H1 (cell line): ENCODE measurements at regions not wholly inside any gene's neighbourhood (a gene's known extent, or its start where the extent isn't known, plus 50 kb on each side); places are given as distances from the start of the nearest gene placed in this dataset.

Source experiments
- CTCF ChIA-PET: fragments of 300-600 bp; sonication (Branson Sonifier 250); formaldehyde crosslinking; loops from one replicate; lab custom pipeline; 2021; ENCODE audit not compliant: partially characterized antibody; lab: Charles Lee
- POLR2A ChIA-PET: fragments of 300-600 bp; sonication (Branson Sonifier 250); formaldehyde crosslinking; loops from one replicate; lab custom pipeline; 2021; ENCODE audit warnings: inconsistent platforms; ENCODE audit not compliant: partially characterized antibody; lab: Charles Lee
- DNase-seq, 2 experiments: peaks; one replicate each; pipeline versions ENCODE4 v3.0.0 to v3.0.0-alpha.2; 2010 to 2022; ENCODE audit warnings: low spot score in 2 of 2, low read depth in 1 of 2, mixed read lengths in 1 of 2
- FAIRE-seq: peaks from 2 replicates; lab custom pipeline; 2011; peaks lifted over from hg19 to GRCh38; lab: Jason Lieb, UNC
- H2AFZ ChIP-seq: 2 replicates; pipeline ENCODE4 v1.8.1; 2012; ENCODE audit warnings: low read length, inconsistent platforms
- H2AK5ac ChIP-seq: 2 replicates; pipeline ENCODE4 v1.6.1; 2013; ENCODE audit warnings: low read depth, low read length
- H2BK120ac ChIP-seq: replicated peaks from 2 replicates; pipeline ENCODE3; 2013; ENCODE audit warnings: low read depth, low read length, inconsistent platforms
- H2BK12ac ChIP-seq: 2 replicates; pipeline ENCODE4 v1.6.1; 2013; ENCODE audit warnings: low read depth, low read length
- H2BK15ac ChIP-seq: 2 replicates; pipeline ENCODE4 v1.6.1; 2013; ENCODE audit warnings: low read length
- H2BK20ac ChIP-seq: 2 replicates; pipeline ENCODE4 v1.6.1; 2013; ENCODE audit warnings: low read length
- H2BK5ac ChIP-seq: 2 replicates; pipeline ENCODE4 v1.6.1; 2013; ENCODE audit warnings: low read depth, low read length
- H3K14ac ChIP-seq: 2 replicates; pipeline ENCODE4 v1.6.1; 2013; ENCODE audit warnings: inconsistent platforms; ENCODE audit not compliant: insufficient read length
- H3K18ac ChIP-seq: 2 replicates; pipeline ENCODE4 v1.6.1; 2013; ENCODE audit warnings: low read length; ENCODE audit errors: extremely low read depth
- H3K23ac ChIP-seq: 2 replicates; pipeline ENCODE4 v1.6.1; 2013; ENCODE audit warnings: inconsistent platforms; ENCODE audit not compliant: insufficient read length
- H3K23me2 ChIP-seq: 2 replicates; pipeline ENCODE4 v1.6.1; 2013; ENCODE audit warnings: low read depth, low read length
- H3K27ac ChIP-seq: 2 replicates; pipeline ENCODE4 v1.6.1; 2011; ENCODE audit warnings: low read depth, low read length, inconsistent platforms
- H3K27me3 ChIP-seq, 4 experiments: replicated peaks in 1 of 4; 1 replicate in 1 of 4; 2 replicates in 3 of 4; pipeline versions ENCODE4 v1.6.1 to v1.8.1; 2011 to 2013; ENCODE audit warnings: low read length in 3 of 4, mild to moderate bottlenecking in 3 of 4, inconsistent platforms in 2 of 4, mixed read lengths in 2 of 4, moderate library complexity in 1 of 4; ENCODE audit not compliant: control insufficient read depth in 3 of 4, insufficient read depth in 3 of 4; ENCODE audit errors: extremely low read depth in 1 of 4
- H3K36me3 ChIP-seq, 4 experiments: 2 replicates each; pipeline versions ENCODE4 v1.6.1 to v1.8.1; 2011 to 2013; ENCODE audit warnings: mild to moderate bottlenecking in 4 of 4, low read length in 3 of 4, moderate library complexity in 2 of 4, control low read depth in 1 of 4, inconsistent platforms in 1 of 4; ENCODE audit not compliant: insufficient read depth in 4 of 4, control insufficient read depth in 2 of 4
- H3K4ac ChIP-seq: replicated peaks from 2 replicates; pipeline ENCODE3; 2013; ENCODE audit warnings: low read length, low read depth, mixed read lengths, inconsistent platforms; ENCODE audit not compliant: insufficient read length
- H3K4me1 ChIP-seq, 4 experiments: replicated peaks in 1 of 4; 1 replicate in 1 of 4; 2 replicates in 3 of 4; pipeline versions ENCODE4 v1.6.1 to v1.8.1; 2011 to 2013; ENCODE audit warnings: low read length in 3 of 4, inconsistent platforms in 2 of 4, mixed read lengths in 1 of 4; ENCODE audit not compliant: insufficient read depth in 4 of 4, control insufficient read depth in 3 of 4
- H3K4me2 ChIP-seq, 2 experiments: 2 replicates each; pipeline versions ENCODE4 v1.6.1 to v1.8.1; 2011 to 2013; ENCODE audit warnings: low read depth in 2 of 2, low read length in 2 of 2, control low read depth in 1 of 2, inconsistent platforms in 1 of 2, mild to moderate bottlenecking in 1 of 2; ENCODE audit not compliant: insufficient read depth in 1 of 2
- H3K4me3 ChIP-seq, 4 experiments: fragments of 200-600, 300-600 bp in 1 of 4; sonication (generic), shearing (Covaris generic), sonication (Bioruptor Twin) in 1 of 4; 2 replicates each; pipeline versions ENCODE4 v1.5.1 to v1.8.1; 2011 to 2016; ENCODE audit warnings: low read length in 4 of 4, low read depth in 3 of 4, control low read depth in 2 of 4, inconsistent platforms in 2 of 4, mild to moderate bottlenecking in 2 of 4, mixed read lengths in 1 of 4, moderate library complexity in 1 of 4; ENCODE audit not compliant: insufficient read depth in 2 of 4; ENCODE audit errors: extremely low read depth in 1 of 4
- H3K56ac ChIP-seq: replicated peaks from 2 replicates; pipeline ENCODE3; 2013; ENCODE audit warnings: low read depth, mild to moderate bottlenecking, mixed read lengths, low read length, inconsistent platforms; ENCODE audit not compliant: insufficient read length
- H3K79me1 ChIP-seq: 2 replicates; pipeline ENCODE4 v1.6.1; 2013; ENCODE audit warnings: low read depth, low read length, control low read depth
- H3K79me2 ChIP-seq, 2 experiments: 2 replicates each; pipeline versions ENCODE4 v1.6.1 to v1.8.1; 2012 to 2013; ENCODE audit warnings: low read length in 2 of 2, mild to moderate bottlenecking in 2 of 2, inconsistent platforms in 1 of 2; ENCODE audit not compliant: insufficient read depth in 2 of 2, control insufficient read depth in 1 of 2
- H3K9ac ChIP-seq, 4 experiments: replicated peaks in 1 of 4; 1 replicate in 1 of 4; 2 replicates in 3 of 4; pipeline versions ENCODE4 v1.6.1 to v1.8.1; 2011 to 2013; ENCODE audit warnings: low read depth in 3 of 4, low read length in 3 of 4, control low read depth in 2 of 4, mild to moderate bottlenecking in 2 of 4, moderate library complexity in 2 of 4, inconsistent platforms in 1 of 4; ENCODE audit errors: extremely low read depth in 1 of 4
- H3K9me3 ChIP-seq, 2 experiments: 2 replicates each; pipeline versions ENCODE4 v1.6.1 to v1.8.1; 2012 to 2013; ENCODE audit warnings: mild to moderate bottlenecking in 2 of 2, moderate library complexity in 2 of 2, control low read depth in 1 of 2, inconsistent platforms in 1 of 2, low read depth in 1 of 2, low read length in 1 of 2, mixed read lengths in 1 of 2; ENCODE audit not compliant: insufficient read depth in 2 of 2
- H4K20me1 ChIP-seq, 2 experiments: replicated peaks in 1 of 2; 2 replicates each; pipeline versions ENCODE3 to v1.8.1; 2011 to 2013; ENCODE audit warnings: inconsistent platforms in 2 of 2, low read length in 2 of 2, mild to moderate bottlenecking in 1 of 2; ENCODE audit not compliant: insufficient read depth in 2 of 2, control insufficient read depth in 1 of 2
- H4K5ac ChIP-seq: 2 replicates; pipeline ENCODE4 v1.6.1; 2013; ENCODE audit warnings: low read length, low read depth, mixed read lengths, inconsistent platforms; ENCODE audit not compliant: insufficient read length
- H4K8ac ChIP-seq: 2 replicates; pipeline ENCODE4 v1.8.0; 2013; ENCODE audit warnings: mild to moderate bottlenecking, moderate library complexity, low read length, inconsistent platforms; ENCODE audit not compliant: insufficient read depth; ENCODE audit errors: extremely low read depth
- H4K91ac ChIP-seq: replicated peaks from 2 replicates; pipeline ENCODE3; 2013; ENCODE audit warnings: low read length, mixed read lengths, inconsistent platforms; ENCODE audit not compliant: insufficient read length
- CBX5 ChIP-seq: fragments of 300-800, 300-1000 bp; sonication (generic); IDR thresholded peaks from 2 replicates; pipeline ENCODE4 v1.7.1; 2016; ENCODE audit warnings: antibody characterized with exemption, low read length, low read depth
- CREB1 ChIP-seq: IDR thresholded peaks from 2 replicates; pipeline ENCODE4 v1.6.1; 2012; ENCODE audit warnings: inconsistent platforms
- HDAC6 ChIP-seq: IDR thresholded peaks from one replicate; pipeline ENCODE4 v1.7.1; 2012; ENCODE audit warnings: low read depth, mild to moderate bottlenecking, inconsistent platforms, low read length, moderate library complexity
- POU5F1 ChIP-seq: IDR thresholded peaks from 2 replicates; pipeline ENCODE4 v1.6.1; 2011; ENCODE audit warnings: low read depth, mild to moderate bottlenecking, low read length, moderate library complexity
- RFX5 ChIP-seq: IDR thresholded peaks from 2 replicates; pipeline ENCODE4 v1.6.1; 2011; ENCODE audit warnings: low read depth, low read length, improper control_type of control experiment, borderline replicate concordance
- RXRA ChIP-seq: IDR thresholded peaks from 2 replicates; pipeline ENCODE4 v1.6.1; 2011; ENCODE audit warnings: low read depth, mild to moderate bottlenecking, low read length, moderate library complexity; ENCODE audit not compliant: insufficient read depth
- SAP30 ChIP-seq: fragments of 300-600 bp; sonication (generic); IDR thresholded peaks from 2 replicates; pipeline ENCODE4 v1.7.1; 2012; ENCODE audit warnings: low read length, moderate library complexity, mild to moderate bottlenecking, inconsistent platforms; ENCODE audit not compliant: insufficient read depth, insufficient replicate concordance
- SIRT6 ChIP-seq: IDR thresholded peaks from one replicate; pipeline ENCODE4 v1.7.1; 2012; ENCODE audit warnings: low read length, inconsistent platforms
- SP4 ChIP-seq: IDR thresholded peaks from 2 replicates; pipeline ENCODE4 v1.6.1; 2012; ENCODE audit warnings: low read length, inconsistent platforms
- WGBS, 2 experiments: shearing (Covaris generic) in 1 of 2; methylation state at CpG; one replicate each; pipeline versions ENCODE4 v1.1.6 to v1.1.7; 2013 to 2015; ENCODE audit warnings: low lambda C conversion rate in 2 of 2, mixed read lengths in 2 of 2, inconsistent platforms in 1 of 2, low coverage in 1 of 2, missing lambda C conversion rate in 1 of 2; ENCODE audit not compliant: insufficient replicate concordance in 2 of 2, insufficient coverage in 1 of 2, insufficient read length in 1 of 2; ENCODE audit errors: extremely low coverage in 1 of 2, missing lambda C conversion rate in 1 of 2; 5-methylcytosine and 5-hydroxymethylcytosine counted together
- TF ChIP-seq, protein P1 (sequence below), 3 experiments: IDR thresholded peaks; 1 replicate in 2 of 3; 2 replicates in 1 of 3; pipeline versions ENCODE4 v1.5.1 to v1.6.1; 2011; ENCODE audit warnings: low read length in 3 of 3, mild to moderate bottlenecking in 3 of 3, inconsistent platforms in 2 of 3, low read depth in 1 of 3, moderate library complexity in 1 of 3; ENCODE audit not compliant: insufficient read depth in 1 of 3; ENCODE audit errors: control extremely low read depth in 1 of 3

DNA sequence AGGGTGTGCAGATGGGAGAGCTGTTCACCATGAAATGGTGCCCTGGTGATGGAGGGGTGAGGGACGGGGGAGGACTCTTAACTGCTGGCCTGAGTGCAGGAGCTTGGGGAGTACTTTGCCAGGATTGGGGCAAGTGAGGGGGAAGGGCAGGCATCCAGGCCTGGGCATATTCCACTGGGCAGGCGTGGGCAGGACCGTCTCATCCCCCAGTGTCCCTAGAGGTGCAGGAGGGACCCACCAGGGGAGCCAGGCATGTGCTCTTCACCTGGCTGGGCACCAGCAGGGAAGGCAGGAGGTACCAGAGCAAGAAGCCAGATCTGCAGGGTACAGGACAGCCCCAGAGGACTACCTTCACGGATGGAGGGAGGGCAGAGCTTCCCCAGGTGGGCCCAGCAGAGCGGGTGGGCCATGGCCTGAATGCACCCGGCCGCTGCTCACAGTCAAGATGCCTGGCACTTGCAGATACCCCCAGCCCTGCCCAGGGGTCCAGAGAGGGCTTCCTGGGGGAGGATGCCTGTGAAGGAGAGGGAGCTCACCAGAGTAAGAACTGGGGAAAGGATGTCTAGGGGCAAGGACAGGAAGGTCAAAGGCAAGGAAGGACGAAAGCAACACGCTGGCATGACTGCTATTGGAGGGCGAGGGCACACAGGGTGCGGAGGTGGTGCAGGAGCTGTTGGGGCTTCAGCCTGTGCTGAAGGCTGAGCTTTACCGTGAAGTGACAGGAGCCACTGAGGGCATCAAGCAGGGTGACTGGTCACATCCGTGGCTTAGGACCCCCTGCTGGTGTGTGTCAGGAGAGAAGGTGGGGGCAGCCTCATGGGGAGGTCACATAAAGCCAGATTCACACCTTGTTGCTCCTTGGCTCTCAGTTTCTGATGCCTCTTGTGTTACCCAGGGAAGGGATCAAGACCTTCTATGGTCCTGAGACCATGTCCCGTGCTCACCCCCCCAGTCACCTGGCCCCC is 68.2 kb upstream of the NKX1-1 start:
- Histone ChIP-seq H4K20me1 (peaks cover 0 to 1% of the 10 kb centered on the region in 2 experiments), H3K4me3 (no peak overlapping the region), H3K4me2 (no peak overlapping the region), H3K23me2 (peaks cover 13% of the 10 kb centered on the region; the same call in 1 of the 2 replicates), H2BK120ac (no peak overlapping the region), H2AFZ (no peak overlapping the region), H3K79me1 (no peaks in the 10 kb centered on the region), H4K5ac (no peak overlapping the region), H2AK5ac (no peak overlapping the region), H2BK5ac (no peak overlapping the region), H3K27ac (no peak overlapping the region), H3K23ac (no peak overlapping the region), H3K14ac (no peak overlapping the region), H3K56ac (no peak overlapping the region), H3K36me3 (no peaks in the 10 kb centered on the region), H4K91ac (no peak overlapping the region), H3K4me1 (no peaks in the 10 kb centered on the region), H3K9ac (no peak overlapping the region), H3K27me3 (no peaks in the 10 kb centered on the region; a peak in 1 of 7 replicates), H3K4ac (no peak overlapping the region), H3K18ac (no peak overlapping the region), H3K79me2 (no peaks in the 10 kb centered on the region), H2BK15ac (no peak overlapping the region), H2BK20ac (no peak overlapping the region), H3K9me3 (no peaks in the 10 kb centered on the region; a peak in 2 of 4 replicates), H4K8ac (no peak overlapping the region), H2BK12ac (no peak overlapping the region)
- WGBS, 2 experiments = 82% methylated on average over 11 of the region's 14 CpGs; no CpG with 5 or more reads in 1 of the 2 experiments
- ChIA-PET POLR2A (no interaction called here), CTCF (interaction anchor here (0.9 to 1.0 kb wide), 2 partner anchors 25 to 132 kb away, joined by 3 read pairs; no protein-coding TSS in a partner anchor)
- no peak for FAIRE-seq
- DNase-seq = no peak
- TF ChIP-seq SP4 (no peak), POU5F1 (no peak), RXRA (no peak), CBX5 (no peak), RFX5 (no peak), HDAC6 (no peak), SIRT6 (no peak), SAP30 (no peak), CREB1 (no peak)
- TF ChIP-seq, protein P1, sequence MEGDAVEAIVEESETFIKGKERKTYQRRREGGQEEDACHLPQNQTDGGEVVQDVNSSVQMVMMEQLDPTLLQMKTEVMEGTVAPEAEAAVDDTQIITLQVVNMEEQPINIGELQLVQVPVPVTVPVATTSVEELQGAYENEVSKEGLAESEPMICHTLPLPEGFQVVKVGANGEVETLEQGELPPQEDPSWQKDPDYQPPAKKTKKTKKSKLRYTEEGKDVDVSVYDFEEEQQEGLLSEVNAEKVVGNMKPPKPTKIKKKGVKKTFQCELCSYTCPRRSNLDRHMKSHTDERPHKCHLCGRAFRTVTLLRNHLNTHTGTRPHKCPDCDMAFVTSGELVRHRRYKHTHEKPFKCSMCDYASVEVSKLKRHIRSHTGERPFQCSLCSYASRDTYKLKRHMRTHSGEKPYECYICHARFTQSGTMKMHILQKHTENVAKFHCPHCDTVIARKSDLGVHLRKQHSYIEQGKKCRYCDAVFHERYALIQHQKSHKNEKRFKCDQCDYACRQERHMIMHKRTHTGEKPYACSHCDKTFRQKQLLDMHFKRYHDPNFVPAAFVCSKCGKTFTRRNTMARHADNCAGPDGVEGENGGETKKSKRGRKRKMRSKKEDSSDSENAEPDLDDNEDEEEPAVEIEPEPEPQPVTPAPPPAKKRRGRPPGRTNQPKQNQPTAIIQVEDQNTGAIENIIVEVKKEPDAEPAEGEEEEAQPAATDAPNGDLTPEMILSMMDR (IDR thresholded peaks at IDR 0.05; ENCODE audit: control extremely low read depth in 1 of 3, insufficient read depth in 1 of 3, low read depth in 1 of 3, low read length in 3 of 3) = no peak
